Esophagus squamous epithelium (tissue), 4 donors: ENCODE measurements at regions not wholly inside any gene's neighbourhood (a gene's known extent, or its start where the extent isn't known, plus 50 kb on each side); places are given as distances from the start of the nearest gene placed in this dataset.

Experiments used
- CTCF ChIP-seq, 6 experiments: fragments of 450-650 bp in 4 of 6; fragments of 200-600 bp in 2 of 6; sonication (generic) in 2 of 6; IDR thresholded peaks; one replicate each; pipeline ENCODE4 v1.5.1; 2016 to 2019; ENCODE audit warnings: antibody characterized with exemption in 6 of 6, mild to moderate bottlenecking in 4 of 6, moderate library complexity in 4 of 6
- POLR2A ChIP-seq, 4 donors: fragments of 450-650 bp; IDR thresholded peaks; one replicate each; pipeline ENCODE4 v1.6.1; 2017; ENCODE audit warnings: antibody characterized with exemption in 4 of 4, mild to moderate bottlenecking in 4 of 4, moderate library complexity in 3 of 4

GRCh38 chr12:38507839-38508238 lies 191.3 kb downstream of the ALG10B start:
- no peak for TF ChIP-seq CTCF (IDR thresholded peaks at IDR 0.05)
- TF ChIP-seq POLR2A (IDR thresholded peaks at IDR 0.05), result no peak
